ENCODE measurements at regions not wholly inside any gene's neighbourhood (a gene's known extent, or its start where the extent isn't known, plus 50 kb on each side); places are given as distances from the start of the nearest gene placed in this dataset.
"Not testable (repeated sequence)": the region's sequence is repeated elsewhere in the genome, so short reads cannot be mapped to it uniquely, and the experiment has no call there.

DNA sequence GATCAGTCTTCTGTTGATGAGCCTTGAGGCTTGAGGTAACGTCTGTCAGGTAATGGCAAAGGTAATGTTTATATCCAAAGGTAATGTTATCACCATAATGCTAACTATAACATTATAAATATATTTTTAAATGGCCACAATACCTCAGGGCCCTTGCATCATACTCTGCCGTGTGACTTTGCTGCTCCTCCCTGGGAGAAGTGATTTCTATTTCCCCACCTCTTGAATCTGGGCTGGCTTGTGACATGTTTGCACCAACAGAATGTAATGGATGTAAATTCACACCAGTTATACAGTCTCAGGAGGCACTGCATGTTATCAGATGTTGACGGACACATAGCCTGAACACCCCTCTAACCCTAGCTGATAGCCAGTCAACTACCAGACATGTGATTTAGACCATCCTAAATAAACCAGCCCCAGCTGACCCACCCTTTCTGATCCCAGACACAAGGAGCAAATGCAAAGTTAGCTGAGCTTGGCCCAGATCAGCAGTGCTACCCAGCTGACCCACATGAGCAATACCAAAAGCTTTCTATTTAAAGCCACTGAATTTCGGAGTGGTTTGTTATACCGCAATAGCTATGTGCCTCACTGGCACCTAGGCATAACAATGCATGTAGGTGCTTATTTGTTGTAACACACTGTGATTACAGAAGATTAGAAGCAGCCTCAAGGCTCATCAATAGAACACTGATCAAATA lies 93.8 kb upstream of the SIRPA start:
- H3K36me3 ChIP-seq (ENCODE audit: control insufficient read depth in 1 of 2, insufficient read depth in 2 of 2, low read length in 2 of 2) = no peaks in the 10 kb centered on the region
- no peak overlapping the region for H3K4me3 ChIP-seq (ENCODE audit: low read depth in 1 of 2, low read length in 2 of 2)
- H3K4me1 ChIP-seq (ENCODE audit: control insufficient read depth in 1 of 2, insufficient read depth in 2 of 2, low read length in 2 of 2) = peaks cover 0 to 9% of the 10 kb centered on the region in 2 donors
- H3K27ac ChIP-seq (ENCODE audit: low read length) = no peak overlapping the region
- no peaks in the 10 kb centered on the region for H3K9me3 ChIP-seq (ENCODE audit: control insufficient read depth in 1 of 2, low read length in 2 of 2)
- H3K27me3 ChIP-seq (ENCODE audit: low read depth, low read length) = no peaks in the 10 kb centered on the region

DNA sequence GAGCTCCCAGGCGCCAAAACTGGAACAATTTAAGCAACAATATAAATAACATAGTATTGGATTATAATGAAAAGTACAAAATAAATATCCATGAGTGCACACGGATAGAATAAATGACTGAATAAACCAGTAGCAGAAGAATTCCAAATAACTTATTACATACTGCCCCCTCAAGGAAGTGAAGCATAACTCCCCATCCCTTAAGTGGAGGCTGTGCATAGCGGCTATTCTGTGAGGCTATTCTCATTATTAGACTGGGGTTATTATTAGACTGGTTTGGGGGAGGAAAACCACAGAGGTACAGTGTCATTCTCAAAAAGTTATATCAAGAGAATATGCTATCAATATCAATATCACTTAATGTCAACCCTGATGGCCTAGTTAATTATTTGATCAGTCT lies 94.4 kb upstream of the SIRPA start:
- Histone ChIP-seq H3K27ac (ENCODE audit: low read length) (no peak overlapping the region), H3K4me3 (ENCODE audit: low read depth in 1 of 2, low read length in 2 of 2) (no peak overlapping the region), H3K4me1 (ENCODE audit: control insufficient read depth in 1 of 2, insufficient read depth in 2 of 2, low read length in 2 of 2) (peaks cover 0 to 9% of the 10 kb centered on the region in 2 donors), H3K9me3 (ENCODE audit: control insufficient read depth in 1 of 2, low read length in 2 of 2) (no peaks in the 10 kb centered on the region), H3K36me3 (ENCODE audit: control insufficient read depth in 1 of 2, insufficient read depth in 2 of 2, low read length in 2 of 2) (no peaks in the 10 kb centered on the region), H3K27me3 (ENCODE audit: low read depth, low read length) (no peaks in the 10 kb centered on the region)

DNA sequence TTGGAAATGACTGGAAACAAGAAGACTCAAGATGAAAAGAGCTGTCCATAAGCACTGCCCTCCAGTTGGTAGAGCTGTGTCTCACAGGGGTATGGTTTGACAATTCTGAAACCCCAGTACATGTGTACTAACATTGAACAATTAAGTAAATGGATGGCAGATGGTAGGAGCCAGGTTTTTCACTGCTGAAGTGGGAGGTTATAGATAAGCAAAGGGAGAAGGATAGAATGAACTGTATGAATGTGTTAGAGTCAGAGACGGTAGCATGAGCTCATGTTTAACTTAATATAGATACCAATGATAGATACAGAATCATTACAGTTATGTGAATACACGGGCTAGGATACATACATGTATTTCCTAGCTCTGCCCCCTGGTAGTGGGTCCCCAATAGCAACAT lies 95.0 kb upstream of the SIRPA start:
- Histone ChIP-seq H3K4me3 (ENCODE audit: low read depth in 1 of 2, low read length in 2 of 2) (no peak overlapping the region), H3K27ac (ENCODE audit: low read length) (no peak overlapping the region), H3K9me3 (ENCODE audit: control insufficient read depth in 1 of 2, low read length in 2 of 2) (no peaks in the 10 kb centered on the region), H3K36me3 (ENCODE audit: control insufficient read depth in 1 of 2, insufficient read depth in 2 of 2, low read length in 2 of 2) (no peaks in the 10 kb centered on the region), H3K27me3 (ENCODE audit: low read depth, low read length) (no peaks in the 10 kb centered on the region), H3K4me1 (ENCODE audit: control insufficient read depth in 1 of 2, insufficient read depth in 2 of 2, low read length in 2 of 2) (peaks cover 0 to 9% of the 10 kb centered on the region in 2 donors)

DNA sequence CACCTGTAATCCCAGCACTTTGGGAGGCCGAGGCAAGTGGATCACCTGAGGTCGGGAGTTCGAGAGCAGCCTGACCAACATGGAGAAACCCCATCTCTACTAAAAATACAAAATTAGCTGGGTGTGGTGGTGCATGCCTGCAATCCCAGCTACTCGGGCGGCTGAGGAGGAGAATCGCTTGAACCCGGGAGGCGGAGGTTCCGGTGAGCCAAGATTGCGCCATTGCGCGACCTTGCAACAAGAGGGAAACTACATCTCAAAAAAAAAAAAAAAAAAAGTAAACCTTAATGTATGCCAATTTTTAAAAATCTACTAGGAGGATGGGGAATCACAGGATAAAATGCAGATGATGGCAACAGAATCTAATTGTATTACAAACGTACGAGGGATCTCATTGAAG lies 95.5 kb upstream of the SIRPA start:
- H3K36me3 ChIP-seq (ENCODE audit: control insufficient read depth in 1 of 2, insufficient read depth in 2 of 2, low read length in 2 of 2); H3K27ac ChIP-seq (ENCODE audit: low read length); H3K9me3 ChIP-seq (ENCODE audit: control insufficient read depth in 1 of 2, low read length in 2 of 2); H3K4me1 ChIP-seq (ENCODE audit: control insufficient read depth in 1 of 2, insufficient read depth in 2 of 2, low read length in 2 of 2); H3K4me3 ChIP-seq (ENCODE audit: low read depth in 1 of 2, low read length in 2 of 2); H3K27me3 ChIP-seq (ENCODE audit: low read depth, low read length): not testable (repeated sequence)

DNA sequence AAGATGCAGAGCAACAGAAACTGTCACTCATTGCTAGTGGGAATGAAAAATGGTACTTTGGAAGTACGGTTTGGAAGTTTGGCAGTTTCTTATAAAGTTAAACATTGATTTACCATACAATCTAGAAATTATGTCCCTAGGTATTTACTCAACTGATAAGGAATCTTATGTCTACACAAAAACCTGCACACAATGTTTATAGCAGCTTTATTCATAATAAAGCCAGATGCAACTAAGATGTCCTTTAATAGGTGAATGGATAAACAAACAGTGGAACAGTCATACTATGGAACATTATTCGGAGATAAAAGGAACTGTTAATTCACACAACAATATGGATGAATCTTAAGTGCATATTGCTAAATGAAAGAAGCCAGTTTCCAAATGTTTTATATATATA lies 96.2 kb upstream of the SIRPA start:
- no peaks in the 10 kb centered on the region for H3K36me3 ChIP-seq (ENCODE audit: control insufficient read depth in 1 of 2, insufficient read depth in 2 of 2, low read length in 2 of 2)
- H3K27ac ChIP-seq (ENCODE audit: low read length) = no peak overlapping the region
- peaks cover 0 to 9% of the 10 kb centered on the region in 2 donors for H3K4me1 ChIP-seq (ENCODE audit: control insufficient read depth in 1 of 2, insufficient read depth in 2 of 2, low read length in 2 of 2)
- H3K4me3 ChIP-seq (ENCODE audit: low read depth in 1 of 2, low read length in 2 of 2) = no peak overlapping the region
- H3K27me3 ChIP-seq (ENCODE audit: low read depth, low read length) = no peaks in the 10 kb centered on the region
- no peaks in the 10 kb centered on the region for H3K9me3 ChIP-seq (ENCODE audit: control insufficient read depth in 1 of 2, low read length in 2 of 2)

DNA sequence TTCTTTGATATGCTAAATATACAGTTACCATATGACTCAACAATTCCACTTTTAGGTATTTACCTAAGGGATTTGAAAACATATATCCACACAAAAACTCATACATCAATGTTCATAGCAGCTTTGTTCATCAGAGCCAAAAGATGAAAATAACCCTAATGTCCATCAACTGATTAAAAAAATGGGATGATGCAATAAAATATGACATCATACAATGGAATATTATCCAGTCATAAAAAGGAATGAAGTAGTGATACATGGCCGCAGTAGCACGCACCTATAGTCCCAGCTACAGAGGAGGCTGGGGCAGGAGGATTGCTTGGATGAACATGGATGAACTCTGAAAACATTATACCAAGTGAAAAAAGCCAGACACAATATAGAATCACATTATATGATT lies 101.4 kb upstream of the SIRPA start:
- Histone ChIP-seq H3K27ac (ENCODE audit: low read length) (no peak overlapping the region), H3K4me3 (ENCODE audit: low read depth in 1 of 2, low read length in 2 of 2) (no peak overlapping the region), H3K9me3 (ENCODE audit: control insufficient read depth in 1 of 2, low read length in 2 of 2) (no peaks in the 10 kb centered on the region), H3K36me3 (ENCODE audit: control insufficient read depth in 1 of 2, insufficient read depth in 2 of 2, low read length in 2 of 2) (no peaks in the 10 kb centered on the region), H3K27me3 (ENCODE audit: low read depth, low read length) (no peaks in the 10 kb centered on the region), H3K4me1 (ENCODE audit: control insufficient read depth in 1 of 2, insufficient read depth in 2 of 2, low read length in 2 of 2) (no peaks in the 10 kb centered on the region)

DNA sequence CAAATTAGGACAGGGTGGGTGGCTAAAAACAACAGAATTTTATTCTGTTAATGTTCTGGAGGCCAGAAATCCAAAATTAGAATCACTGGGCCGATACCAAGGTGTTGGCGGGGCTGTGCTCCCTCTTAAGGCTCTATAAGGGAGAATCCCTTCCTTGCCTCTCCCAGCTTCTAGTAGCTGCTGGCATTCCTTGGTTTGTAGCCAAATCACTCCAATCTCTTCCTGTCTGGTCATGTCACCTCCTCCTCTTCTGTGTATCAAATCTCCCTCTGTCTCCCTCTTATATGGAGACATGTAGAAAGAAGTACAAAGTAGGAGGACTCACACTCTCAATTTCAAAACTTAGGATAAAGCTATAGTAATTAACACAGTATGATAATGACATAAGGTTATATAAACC lies 102.9 kb upstream of the SIRPA start:
- H3K4me1 ChIP-seq (ENCODE audit: control insufficient read depth in 1 of 2, insufficient read depth in 2 of 2, low read length in 2 of 2) = no peaks in the 10 kb centered on the region
- no peak overlapping the region for H3K27ac ChIP-seq (ENCODE audit: low read length)
- no peak overlapping the region for H3K4me3 ChIP-seq (ENCODE audit: low read depth in 1 of 2, low read length in 2 of 2)
- no peaks in the 10 kb centered on the region for H3K9me3 ChIP-seq (ENCODE audit: control insufficient read depth in 1 of 2, low read length in 2 of 2)
- H3K36me3 ChIP-seq (ENCODE audit: control insufficient read depth in 1 of 2, insufficient read depth in 2 of 2, low read length in 2 of 2) = no peaks in the 10 kb centered on the region
- H3K27me3 ChIP-seq (ENCODE audit: low read depth, low read length) = no peaks in the 10 kb centered on the region

DNA sequence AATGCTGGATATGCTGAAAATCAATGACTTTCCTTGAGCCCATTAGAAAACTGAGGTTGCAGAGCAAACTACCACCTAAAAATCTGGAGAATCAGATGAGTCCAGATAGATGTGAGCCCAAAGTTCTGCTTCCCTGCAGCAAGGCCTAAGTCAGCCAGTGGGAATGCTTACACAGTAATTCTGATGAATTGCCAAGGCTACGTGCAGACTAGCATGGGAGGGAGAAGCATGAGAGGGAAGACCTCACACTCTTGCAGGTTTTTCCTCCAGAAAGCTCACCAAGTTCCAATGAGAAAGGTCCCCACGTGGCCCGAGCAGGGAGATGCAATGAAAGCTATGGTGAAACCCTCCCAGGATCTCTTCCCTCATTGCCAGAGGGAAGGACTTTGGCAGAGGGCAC lies 104.8 kb upstream of the SIRPA start:
- no peak overlapping the region for H3K27ac ChIP-seq (ENCODE audit: low read length)
- H3K4me1 ChIP-seq (ENCODE audit: control insufficient read depth in 1 of 2, insufficient read depth in 2 of 2, low read length in 2 of 2) = no peaks in the 10 kb centered on the region
- H3K36me3 ChIP-seq (ENCODE audit: control insufficient read depth in 1 of 2, insufficient read depth in 2 of 2, low read length in 2 of 2) = no peaks in the 10 kb centered on the region
- no peak overlapping the region for H3K4me3 ChIP-seq (ENCODE audit: low read depth in 1 of 2, low read length in 2 of 2)
- H3K9me3 ChIP-seq (ENCODE audit: control insufficient read depth in 1 of 2, low read length in 2 of 2) = no peaks in the 10 kb centered on the region
- H3K27me3 ChIP-seq (ENCODE audit: low read depth, low read length) = no peaks in the 10 kb centered on the region

DNA sequence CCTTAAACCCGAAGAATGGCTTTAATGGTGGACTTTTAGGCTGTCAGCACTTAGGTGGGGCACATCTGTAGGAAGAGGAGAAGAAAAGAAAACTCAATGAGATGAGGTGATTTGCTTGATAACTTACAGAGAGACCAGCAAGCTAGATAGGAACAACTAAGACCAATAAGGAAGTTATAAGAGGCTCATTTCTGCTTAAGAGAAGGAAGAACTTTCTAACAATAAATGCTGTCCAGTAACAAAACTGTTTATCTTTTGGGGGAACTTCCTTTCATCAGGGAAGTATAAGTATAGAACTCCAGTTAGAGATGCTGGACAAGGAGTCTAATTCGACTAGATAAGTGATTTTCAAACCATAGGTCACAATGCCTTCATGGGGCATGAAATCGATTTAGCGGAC lies 107.2 kb upstream of the SIRPA start:
- no peak overlapping the region for H3K4me3 ChIP-seq (ENCODE audit: low read depth in 1 of 2, low read length in 2 of 2)
- H3K27ac ChIP-seq (ENCODE audit: low read length) = no peak overlapping the region
- H3K9me3 ChIP-seq (ENCODE audit: control insufficient read depth in 1 of 2, low read length in 2 of 2) = no peaks in the 10 kb centered on the region
- no peaks in the 10 kb centered on the region for H3K4me1 ChIP-seq (ENCODE audit: control insufficient read depth in 1 of 2, insufficient read depth in 2 of 2, low read length in 2 of 2)
- H3K27me3 ChIP-seq (ENCODE audit: low read depth, low read length) = no peaks in the 10 kb centered on the region
- H3K36me3 ChIP-seq (ENCODE audit: control insufficient read depth in 1 of 2, insufficient read depth in 2 of 2, low read length in 2 of 2) = no peaks in the 10 kb centered on the region

DNA sequence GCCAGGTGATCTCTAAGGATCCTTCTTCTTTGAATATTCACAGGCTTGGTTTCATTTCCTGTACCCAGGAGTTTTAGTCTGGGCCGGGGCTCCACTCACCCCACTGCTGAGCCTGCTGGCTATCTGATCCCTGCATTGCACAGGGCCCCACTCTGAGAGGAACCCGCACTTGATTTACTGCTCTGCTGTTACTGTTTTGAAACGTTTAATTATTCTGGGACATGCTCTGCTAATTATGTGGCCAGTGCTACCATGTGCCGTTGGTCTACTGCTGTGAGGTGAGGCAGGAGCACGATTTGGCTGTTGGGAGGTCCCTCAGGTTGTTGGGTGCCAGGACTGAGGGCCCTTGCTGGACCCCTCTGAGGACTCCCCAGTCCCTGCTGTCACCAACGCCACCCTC lies 108.7 kb upstream of the SIRPA start:
- Histone ChIP-seq H3K36me3 (ENCODE audit: control insufficient read depth in 1 of 2, insufficient read depth in 2 of 2, low read length in 2 of 2) (no peaks in the 10 kb centered on the region), H3K4me3 (ENCODE audit: low read depth in 1 of 2, low read length in 2 of 2) (no peak overlapping the region), H3K4me1 (ENCODE audit: control insufficient read depth in 1 of 2, insufficient read depth in 2 of 2, low read length in 2 of 2) (no peaks in the 10 kb centered on the region), H3K27ac (ENCODE audit: low read length) (no peak overlapping the region), H3K27me3 (ENCODE audit: low read depth, low read length) (no peaks in the 10 kb centered on the region), H3K9me3 (ENCODE audit: control insufficient read depth in 1 of 2, low read length in 2 of 2) (no peaks in the 10 kb centered on the region)

DNA sequence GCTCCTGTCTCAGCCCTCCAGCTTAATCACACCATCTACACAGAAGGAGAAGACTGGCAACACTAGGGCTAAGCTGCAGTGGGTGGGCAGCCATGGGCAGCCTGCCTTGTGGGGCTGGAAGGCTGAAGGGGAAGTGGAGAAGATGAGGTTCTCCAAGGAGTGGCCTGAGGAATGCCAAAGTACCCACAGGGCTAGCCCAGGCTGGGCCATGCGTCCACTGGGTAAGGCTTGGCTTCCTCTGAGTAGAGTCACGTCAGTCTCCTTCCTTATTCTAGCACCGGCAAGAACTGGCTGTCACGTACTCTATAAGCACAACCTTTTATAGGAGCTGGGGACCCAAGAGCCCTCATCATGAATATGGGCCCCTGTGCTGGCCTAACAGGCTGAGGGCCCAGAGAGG lies 110.6 kb upstream of the SIRPA start:
- Histone ChIP-seq H3K36me3 (ENCODE audit: control insufficient read depth in 1 of 2, insufficient read depth in 2 of 2, low read length in 2 of 2) (no peaks in the 10 kb centered on the region), H3K27ac (ENCODE audit: low read length) (no peak overlapping the region), H3K4me3 (ENCODE audit: low read depth in 1 of 2, low read length in 2 of 2) (no peak overlapping the region), H3K27me3 (ENCODE audit: low read depth, low read length) (no peaks in the 10 kb centered on the region), H3K4me1 (ENCODE audit: control insufficient read depth in 1 of 2, insufficient read depth in 2 of 2, low read length in 2 of 2) (no peaks in the 10 kb centered on the region), H3K9me3 (ENCODE audit: control insufficient read depth in 1 of 2, low read length in 2 of 2) (no peaks in the 10 kb centered on the region)

DNA sequence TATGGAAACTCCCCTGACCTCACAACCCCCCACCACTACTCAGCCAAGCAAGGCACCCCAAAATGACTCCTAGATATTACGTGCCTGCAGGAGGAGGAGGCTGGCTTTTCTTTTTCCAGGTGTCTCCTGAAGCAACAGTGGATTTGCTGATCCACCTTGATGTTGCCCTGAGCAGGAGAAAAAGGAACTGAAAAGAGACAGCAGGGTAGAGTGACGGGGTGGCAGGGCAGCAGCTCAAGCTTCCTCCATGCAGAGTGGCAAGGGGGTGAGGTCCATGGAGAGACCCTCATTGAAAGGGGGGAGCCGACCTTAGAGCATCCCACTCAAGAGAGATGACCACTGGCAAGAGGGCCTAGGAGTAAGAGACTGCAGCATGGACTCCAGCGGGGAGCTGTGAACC lies 112.0 kb upstream of the SIRPA start:
- no peak overlapping the region for H3K27ac ChIP-seq (ENCODE audit: low read length)
- H3K4me1 ChIP-seq (ENCODE audit: control insufficient read depth in 1 of 2, insufficient read depth in 2 of 2, low read length in 2 of 2) = no peaks in the 10 kb centered on the region
- H3K9me3 ChIP-seq (ENCODE audit: control insufficient read depth in 1 of 2, low read length in 2 of 2) = no peaks in the 10 kb centered on the region
- H3K27me3 ChIP-seq (ENCODE audit: low read depth, low read length) = no peaks in the 10 kb centered on the region
- H3K36me3 ChIP-seq (ENCODE audit: control insufficient read depth in 1 of 2, insufficient read depth in 2 of 2, low read length in 2 of 2) = no peaks in the 10 kb centered on the region
- H3K4me3 ChIP-seq (ENCODE audit: low read depth in 1 of 2, low read length in 2 of 2) = no peak overlapping the region
